Neural progenitor cell (in vitro differentiated cells): ENCODE measurements at regions not wholly inside any gene's neighbourhood (a gene's known extent, or its start where the extent isn't known, plus 50 kb on each side); places are given as distances from the start of the nearest gene placed in this dataset.

Experiments used
- DNase-seq: peaks from one replicate; pipeline ENCODE4 v3.0.0-alpha.2; 2016; ENCODE audit warnings: low spot score
- H2AFZ ChIP-seq: fragments of 200-600 bp; sonication (generic); replicated peaks from 2 replicates; pipeline ENCODE4 v1.6.1; 2016; ENCODE audit warnings: antibody characterized with exemption
- H3F3A ChIP-seq: fragments of 200-600 bp; sonication (generic); 2 replicates; pipeline ENCODE4 v1.6.1; 2016; ENCODE audit warnings: antibody characterized with exemption, low read depth
- H3K27ac ChIP-seq: fragments of 200-600 bp; sonication (generic); 2 replicates; pipeline ENCODE4 v1.5.1; 2016; ENCODE audit warnings: mild to moderate bottlenecking
- H3K27me3 ChIP-seq: fragments of 200-600 bp; sonication (generic); 2 replicates; pipeline ENCODE4 v1.6.1; 2016; ENCODE audit warnings: mild to moderate bottlenecking, moderate library complexity
- H3K36me3 ChIP-seq: fragments of 200-600 bp; sonication (generic); 2 replicates; pipeline ENCODE4 v1.5.1; 2016
- H3K4me1 ChIP-seq: fragments of 200-600 bp; sonication (generic); 2 replicates; pipeline ENCODE4 v1.6.1; 2016; ENCODE audit warnings: mixed run types
- H3K4me2 ChIP-seq: fragments of 200-600 bp; sonication (generic); 2 replicates; pipeline ENCODE4 v1.6.1; 2016
- H3K4me3 ChIP-seq: fragments of 200-600 bp; sonication (generic); 2 replicates; pipeline ENCODE4 v1.5.1; 2016
- H3K79me2 ChIP-seq: fragments of 200-600 bp; sonication (generic); 2 replicates; pipeline ENCODE4 v1.6.1; 2016; ENCODE audit warnings: low read depth
- H3K9ac ChIP-seq: fragments of 200-600 bp; sonication (generic); 2 replicates; pipeline ENCODE4 v1.6.1; 2016
- H3K9me3 ChIP-seq: fragments of 200-600 bp; sonication (generic); 2 replicates; pipeline ENCODE4 v1.5.1; 2016; ENCODE audit warnings: low read depth
- H4K20me1 ChIP-seq: fragments of 200-600 bp; sonication (generic); 2 replicates; pipeline ENCODE4 v1.6.1; 2016; ENCODE audit warnings: low read depth
- H3K27ac Mint-ChIP-seq: 3 replicates; pipeline ENCODE4 v1.8.0; 2021; ENCODE audit warnings: mixed read lengths
- H3K27me3 Mint-ChIP-seq: 2 replicates; pipeline ENCODE4 v1.8.0; 2022; ENCODE audit warnings: low read depth, mild to moderate bottlenecking, inconsistent platforms, moderate library complexity, mixed read lengths; ENCODE audit not compliant: insufficient read depth
- H3K36me3 Mint-ChIP-seq: 3 replicates; pipeline ENCODE4 v1.8.0; 2021; ENCODE audit warnings: mixed read lengths
- H3K4me1 Mint-ChIP-seq: 3 replicates; pipeline ENCODE4 v1.8.0; 2021; ENCODE audit warnings: mixed read lengths
- H3K4me3 Mint-ChIP-seq: 3 replicates; pipeline ENCODE4 v1.8.0; 2021; ENCODE audit warnings: mild to moderate bottlenecking, moderate library complexity, mixed read lengths
- H3K9me3 Mint-ChIP-seq: 3 replicates; pipeline ENCODE4 v1.8.0; 2020; ENCODE audit warnings: mixed read lengths
- CTCF ChIP-seq: fragments of 200-600 bp; sonication (generic); IDR thresholded peaks from 2 replicates; pipeline ENCODE4 v1.5.1; 2017; ENCODE audit warnings: antibody characterized with exemption, mild to moderate bottlenecking
- EZH2 ChIP-seq: fragments of 200-600 bp; sonication (generic); IDR thresholded peaks from 2 replicates; pipeline ENCODE4 v1.6.1; 2017; ENCODE audit warnings: antibody characterized with exemption, mild to moderate bottlenecking, moderate library complexity
- EZH2phosphoT487 ChIP-seq: fragments of 200-600 bp; sonication (generic); IDR thresholded peaks from 2 replicates; pipeline ENCODE4 v1.6.1; 2017; ENCODE audit warnings: antibody characterized with exemption

DNA sequence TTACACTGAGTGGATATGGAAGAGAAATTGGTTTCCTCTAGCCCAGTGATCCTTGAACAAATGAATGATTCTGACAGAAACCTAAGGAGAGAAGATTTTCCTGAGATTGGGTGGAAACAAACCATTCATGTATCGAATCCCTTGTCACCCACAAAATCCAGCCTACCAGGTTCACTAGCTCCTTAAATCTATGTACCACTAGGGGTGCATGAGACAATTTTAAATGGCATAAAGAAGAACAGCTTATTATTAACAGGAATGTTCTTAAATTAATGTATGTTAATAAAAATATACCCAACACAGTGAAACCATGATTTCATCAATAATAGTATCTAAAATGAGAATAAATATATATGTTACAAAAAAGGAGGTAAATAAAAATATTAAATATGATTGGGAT is 118.4 kb upstream of the LNX1 start:
- no peaks in the 10 kb centered on the region for H3K27me3 ChIP-seq
- H3K4me1 Mint-ChIP-seq = no peaks in the 10 kb centered on the region
- H3K4me3 ChIP-seq = no peak overlapping the region
- peak; percentile 12 for TF ChIP-seq CTCF
- TF ChIP-seq EZH2 = no peak
- no peak for TF ChIP-seq EZH2phosphoT487
- no peak overlapping the region for H3K27ac Mint-ChIP-seq
- no peaks in the 10 kb centered on the region for H3K4me1 ChIP-seq
- H3K36me3 ChIP-seq = no peaks in the 10 kb centered on the region
- no peak overlapping the region for H3K27ac ChIP-seq
- no peaks in the 10 kb centered on the region for H4K20me1 ChIP-seq
- no peak overlapping the region for H3K4me3 Mint-ChIP-seq
- H3K79me2 ChIP-seq = no peaks in the 10 kb centered on the region
- no peak overlapping the region for H2AFZ ChIP-seq
- no peak overlapping the region for H3K4me2 ChIP-seq
- no peaks in the 10 kb centered on the region for H3K9me3 ChIP-seq
- H3F3A ChIP-seq = no peaks in the 10 kb centered on the region
- H3K27me3 Mint-ChIP-seq = peaks cover 2% of the 10 kb centered on the region
- H3K9me3 Mint-ChIP-seq = no peaks in the 10 kb centered on the region
- no peak overlapping the region for H3K9ac ChIP-seq
- DNase-seq = no peak
- H3K36me3 Mint-ChIP-seq = no peaks in the 10 kb centered on the region

DNA sequence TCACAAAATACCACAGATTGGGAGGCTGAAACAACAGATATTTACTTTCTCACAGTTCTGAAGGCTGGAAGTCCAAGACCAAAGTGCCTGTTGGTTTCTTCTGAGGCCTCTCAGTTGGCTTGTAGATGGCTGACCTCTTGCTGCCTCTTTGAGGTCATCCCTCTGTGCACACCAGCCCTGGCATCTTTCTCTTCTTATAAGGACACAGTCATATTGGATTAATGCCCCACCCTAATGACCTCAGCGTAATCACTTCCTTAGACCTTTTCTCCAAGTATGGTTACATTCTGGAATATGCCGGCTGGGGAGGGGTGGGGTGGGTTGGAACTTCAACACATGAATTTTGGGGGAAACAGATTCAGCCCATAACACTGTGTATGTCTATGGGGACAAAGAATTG is 116.2 kb upstream of the LNX1 start:
- Mint-ChIP-seq H3K36me3 (no peaks in the 10 kb centered on the region), H3K4me3 (no peak overlapping the region), H3K9me3 (no peaks in the 10 kb centered on the region), H3K4me1 (peaks cover 10% of the 10 kb centered on the region), H3K27ac (no peak overlapping the region), H3K27me3 (peaks cover 4% of the 10 kb centered on the region)
- Histone ChIP-seq H2AFZ (no peak overlapping the region), H3K27ac (no peak overlapping the region), H3K4me2 (no peak overlapping the region), H3K36me3 (no peaks in the 10 kb centered on the region), H3K9me3 (no peaks in the 10 kb centered on the region), H3K4me1 (peaks cover 5% of the 10 kb centered on the region), H3K9ac (no peak overlapping the region), H3K4me3 (no peak overlapping the region), H3K27me3 (no peaks in the 10 kb centered on the region), H3F3A (peaks cover 4% of the 10 kb centered on the region), H4K20me1 (no peaks in the 10 kb centered on the region), H3K79me2 (no peaks in the 10 kb centered on the region)
- no peak for DNase-seq
- TF ChIP-seq CTCF = no peak

DNA sequence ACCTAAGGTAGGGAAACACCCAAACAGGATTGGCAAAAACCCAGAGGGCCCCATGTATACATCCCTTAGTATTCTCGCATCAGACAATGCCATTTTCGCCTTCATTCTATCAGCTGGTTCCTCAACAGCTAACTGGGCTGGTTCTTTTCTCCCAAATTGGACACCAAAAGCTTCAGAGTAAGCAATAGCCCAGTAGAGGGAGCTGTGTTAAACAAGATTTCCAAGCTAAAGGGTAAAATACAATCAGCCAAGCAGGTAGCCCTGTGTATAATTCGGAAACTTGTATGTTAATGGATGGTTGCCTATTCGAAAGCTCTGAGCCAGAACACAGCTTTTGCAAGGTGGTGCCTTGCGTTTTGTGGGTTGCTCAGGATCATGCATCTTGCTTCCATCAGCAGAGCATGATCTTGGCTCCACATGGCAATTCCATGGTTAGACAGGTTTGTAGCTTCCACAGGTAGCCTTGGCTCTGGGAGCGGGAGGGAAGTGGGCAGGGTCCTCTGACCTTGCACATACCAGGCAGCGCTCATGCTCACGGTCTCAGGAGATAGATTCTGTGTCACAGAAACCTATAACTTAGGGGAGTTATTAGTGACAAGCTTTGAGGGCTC is 115.2 kb upstream of the LNX1 start:
- no peak overlapping the region for H2AFZ ChIP-seq
- H3K4me3 ChIP-seq = no peak overlapping the region
- no peaks in the 10 kb centered on the region for H3K27me3 ChIP-seq
- DNase-seq = peak; percentile 68
- H3K36me3 ChIP-seq = no peaks in the 10 kb centered on the region
- H3K27me3 Mint-ChIP-seq = peaks cover 2% of the 10 kb centered on the region
- peaks cover 17% of the 10 kb centered on the region for H3K4me1 Mint-ChIP-seq
- no peaks in the 10 kb centered on the region for H3K36me3 Mint-ChIP-seq
- no peak overlapping the region for H3K9ac ChIP-seq
- no peak overlapping the region for H3K27ac Mint-ChIP-seq
- H3F3A ChIP-seq = peaks cover 8% of the 10 kb centered on the region
- no peaks in the 10 kb centered on the region for H3K9me3 Mint-ChIP-seq
- no peak overlapping the region for H3K27ac ChIP-seq
- H4K20me1 ChIP-seq = no peaks in the 10 kb centered on the region
- no peaks in the 10 kb centered on the region for H3K79me2 ChIP-seq
- TF ChIP-seq EZH2 (no peak), CTCF (peak; percentile 77), EZH2phosphoT487 (no peak)
- H3K4me2 ChIP-seq = no peak overlapping the region
- H3K9me3 ChIP-seq = no peaks in the 10 kb centered on the region
- H3K4me1 ChIP-seq = peaks cover 10% of the 10 kb centered on the region
- no peak overlapping the region for H3K4me3 Mint-ChIP-seq
